Inferior parietal cortex (tissue), 1 donor: ENCODE measurements at regions not wholly inside any gene's neighbourhood (a gene's known extent, or its start where the extent isn't known, plus 50 kb on each side); places are given as distances from the start of the nearest gene placed in this dataset.
"Not testable (repeated sequence)": the region's sequence is repeated elsewhere in the genome, so short reads cannot be mapped to it uniquely, and the experiment has no call there.

Experiments
- DNase-seq: peaks from one replicate; pipeline ENCODE4 v3.0.0-alpha.2; 2016; ENCODE audit errors: extremely low spot score

DNA sequence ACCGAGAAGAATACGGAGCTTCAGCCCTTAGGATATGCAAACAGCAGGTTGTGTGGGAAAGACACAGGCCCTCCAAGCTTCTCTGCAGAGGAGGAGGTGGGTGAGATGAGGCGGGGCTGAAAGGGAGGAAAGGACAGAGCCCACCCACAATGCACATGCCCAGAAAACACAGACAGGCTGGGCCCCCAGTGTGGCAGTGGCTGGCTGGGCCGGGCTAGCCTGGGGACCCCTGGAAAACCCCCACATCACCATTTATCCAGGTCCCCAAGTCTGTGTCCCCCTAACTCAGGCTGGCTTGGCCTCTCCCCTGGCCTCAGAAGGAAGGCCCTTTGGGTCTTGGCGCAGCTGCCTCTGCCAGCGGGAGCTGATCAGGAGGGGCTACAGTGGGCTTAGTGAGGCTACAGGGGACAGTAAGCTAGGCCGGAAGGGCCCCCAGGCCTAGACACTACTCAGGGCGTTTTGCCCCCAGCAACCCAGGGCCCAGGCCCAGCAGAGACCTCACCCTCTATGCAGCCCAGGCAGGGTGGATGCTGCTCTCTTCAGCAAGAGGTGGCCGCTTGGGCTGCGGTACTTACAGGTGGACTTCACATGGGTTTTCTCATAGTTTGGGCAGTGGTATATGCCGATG is 119.5 kb downstream of the TUBA3C start:
- no peak for DNase-seq

DNA sequence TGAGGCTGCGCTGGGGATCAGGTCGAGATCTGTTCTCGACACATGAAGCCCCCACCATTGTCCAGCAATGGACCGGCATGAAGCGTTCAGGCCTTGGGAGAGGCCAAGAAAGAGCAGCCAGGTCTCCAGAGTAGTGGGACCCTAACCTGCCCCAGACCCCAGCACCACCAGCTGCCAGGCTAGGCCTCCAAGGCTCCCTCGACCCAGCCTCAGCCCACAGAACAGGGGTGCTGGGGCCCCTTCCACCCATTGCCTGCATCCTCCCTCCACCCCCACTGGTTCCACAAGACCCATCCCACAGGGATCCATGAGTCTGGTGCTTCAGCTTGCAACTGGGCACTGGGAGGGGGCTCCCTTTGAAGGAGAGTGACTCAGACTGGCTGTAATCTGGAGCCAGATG is 120.3 kb downstream of the TUBA3C start:
- no peak for DNase-seq

DNA sequence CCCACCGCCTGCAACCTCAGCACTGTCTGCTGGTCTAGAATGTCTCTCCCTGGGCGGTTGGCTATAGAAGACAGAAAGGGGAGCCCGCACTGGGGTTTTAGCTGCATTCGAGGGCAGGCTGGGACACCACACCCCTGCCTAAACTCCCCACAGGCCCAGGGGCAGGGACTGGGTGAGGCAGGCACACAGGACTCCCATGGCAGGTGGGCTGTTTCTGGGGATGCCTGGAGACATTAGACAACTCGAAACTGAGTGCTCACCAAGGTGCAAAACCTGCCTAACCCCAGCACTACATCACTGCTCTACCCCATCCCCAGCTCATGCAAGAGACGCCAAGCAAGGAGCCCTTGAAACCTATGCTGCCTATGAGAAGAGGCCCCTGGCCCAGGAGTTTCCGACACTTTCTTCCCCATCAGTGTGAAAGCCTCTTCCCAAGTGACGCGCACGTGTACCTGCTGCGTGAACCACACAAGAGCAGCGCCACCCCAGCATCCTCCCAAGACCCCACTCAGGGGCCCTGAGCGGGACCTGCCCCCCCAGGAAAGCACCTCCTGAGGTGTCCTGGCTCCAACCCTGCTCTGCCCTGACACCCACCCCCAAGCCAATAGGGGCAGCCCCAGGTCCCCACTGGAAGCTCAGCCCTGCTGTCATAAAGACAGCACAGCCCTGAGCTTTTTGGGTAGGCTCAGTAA is 121.2 kb downstream of the TUBA3C start:
- no peak for DNase-seq

GRCh38 chr13:19059016-19059780 is 122.4 kb downstream of the TUBA3C start:
- no peak for DNase-seq

DNA sequence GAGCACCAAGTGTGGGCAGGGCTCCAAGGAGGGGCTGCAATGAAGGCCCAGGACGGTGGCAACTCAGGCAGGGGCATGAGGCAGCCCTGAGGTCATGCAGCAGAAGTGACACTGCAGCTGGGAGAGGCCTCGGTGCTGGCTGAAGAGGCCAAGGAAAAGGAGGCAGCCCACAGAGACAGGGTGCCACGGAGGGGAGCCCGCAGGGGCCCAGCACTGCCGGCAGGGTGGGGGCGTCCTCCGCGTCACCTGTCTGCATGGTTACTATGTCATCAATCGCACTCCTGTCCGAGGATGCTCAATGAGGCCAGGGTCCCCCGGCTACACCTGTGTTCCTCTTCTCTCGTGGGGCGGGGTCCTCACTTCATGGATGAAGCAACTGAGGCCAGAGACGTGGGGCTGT is 123.1 kb downstream of the TUBA3C start:
- no peak for DNase-seq

GRCh38 chr13:19057588-19058340 is 123.9 kb downstream of the TUBA3C start:
- DNase-seq, result no peak

DNA sequence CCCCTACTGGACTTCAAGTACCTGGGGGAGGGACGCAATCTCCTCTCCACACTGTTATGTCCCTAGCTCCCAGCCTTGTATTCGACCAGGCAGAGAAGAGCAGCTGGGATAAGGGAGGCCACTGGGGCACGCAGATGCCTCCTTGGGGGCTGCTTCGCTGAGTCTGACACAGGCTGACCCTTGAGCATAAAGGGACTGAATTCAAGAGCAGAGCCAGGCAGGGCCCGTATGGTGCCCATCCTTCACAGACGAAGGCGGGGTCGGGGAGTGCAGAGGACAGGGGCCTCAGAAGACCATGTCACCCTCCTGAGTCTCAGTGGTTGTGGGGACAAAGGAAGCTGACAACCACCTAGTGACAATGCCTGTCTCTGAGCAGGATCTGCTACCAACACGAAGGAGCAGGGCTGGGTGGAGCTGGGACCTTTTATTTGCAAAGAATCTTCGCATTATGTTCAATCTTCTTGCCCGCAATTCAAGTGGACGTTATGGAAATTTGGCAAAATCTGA is 124.6 kb downstream of the TUBA3C start:
- no peak for DNase-seq

DNA sequence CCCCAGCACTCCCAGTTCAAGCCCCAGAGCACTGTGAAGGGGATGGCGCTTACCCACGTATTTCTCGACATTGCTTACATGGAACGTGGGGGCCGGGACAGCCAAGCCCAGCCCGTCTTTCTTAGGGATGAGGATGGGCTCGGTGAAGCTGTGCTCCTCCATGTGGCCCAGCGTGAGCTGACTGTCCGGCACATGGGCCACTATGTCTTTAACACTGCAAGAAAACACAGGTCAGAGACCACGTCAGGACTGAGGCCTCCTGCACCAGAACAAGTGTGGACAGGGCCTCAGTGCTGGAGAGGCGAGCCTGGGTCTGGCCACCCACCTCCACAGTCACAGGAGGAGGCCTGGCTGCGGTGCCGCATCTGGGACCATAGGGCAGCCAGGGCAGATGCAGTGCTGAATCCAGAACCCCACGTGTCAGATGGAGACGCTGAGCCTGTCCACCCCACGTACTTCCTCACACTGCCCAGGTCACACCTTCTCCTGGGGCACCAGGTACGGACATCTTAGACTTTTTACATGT is 125.2 kb downstream of the TUBA3C start:
- no peak for DNase-seq

- DNase-seq, result no peak
Observed at GRCh38 chr13:19055611-19056010, 126.0 kb downstream of the TUBA3C start.

DNA sequence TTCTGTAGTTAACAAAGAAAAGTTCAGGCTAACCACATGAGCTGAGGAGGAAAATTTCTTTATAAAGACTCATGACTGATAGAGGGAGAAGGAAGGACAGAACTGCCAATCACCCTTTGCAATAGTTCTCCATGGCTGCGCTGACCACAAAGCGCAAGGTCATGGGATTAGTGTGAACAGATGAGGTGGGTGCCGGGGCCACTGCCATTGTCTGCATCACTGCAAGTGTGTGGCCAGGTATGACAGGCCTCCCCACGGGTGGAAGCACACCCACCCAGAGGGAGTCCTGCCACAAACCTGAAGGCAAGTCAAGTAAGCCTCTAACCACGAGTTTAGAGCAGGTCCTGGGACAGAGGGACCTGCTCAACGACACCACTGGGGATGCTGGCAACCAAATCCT is 128.1 kb downstream of the TUBA3C start:
- DNase-seq, result no peak

- DNase-seq, result no peak
Observed at GRCh38 chr13:19052931-19053330, 128.7 kb downstream of the TUBA3C start.

- no peak for DNase-seq
Observed at GRCh38 chr13:19052180-19052579, 129.4 kb downstream of the TUBA3C start.

GRCh38 chr13:19050901-19051300 is 130.7 kb downstream of the TUBA3C start:
- DNase-seq, result no peak

DNA sequence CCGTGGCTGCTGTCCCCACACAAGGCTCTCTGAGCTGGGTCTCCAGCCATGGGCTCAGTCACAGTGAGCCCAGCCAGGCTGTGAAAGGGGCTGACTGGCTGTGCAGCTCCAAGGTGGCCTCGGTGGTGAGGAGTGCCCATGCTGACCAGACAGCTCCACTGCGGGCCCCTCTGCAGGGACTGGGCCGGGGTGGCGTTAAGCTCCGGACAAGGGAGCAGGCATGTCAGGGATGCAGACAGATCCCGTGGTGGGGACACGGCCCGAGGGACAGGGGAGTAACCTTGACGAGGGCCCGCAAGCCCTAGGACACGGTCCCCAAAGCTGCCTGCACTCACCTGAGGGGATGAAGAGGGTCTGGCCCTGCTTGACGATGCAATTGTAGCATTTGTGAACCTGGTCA is 132.0 kb downstream of the TUBA3C start:
- not testable (repeated sequence) for DNase-seq

- DNase-seq, result no peak
Observed at GRCh38 chr13:19048381-19048780, 133.2 kb downstream of the TUBA3C start.

DNA sequence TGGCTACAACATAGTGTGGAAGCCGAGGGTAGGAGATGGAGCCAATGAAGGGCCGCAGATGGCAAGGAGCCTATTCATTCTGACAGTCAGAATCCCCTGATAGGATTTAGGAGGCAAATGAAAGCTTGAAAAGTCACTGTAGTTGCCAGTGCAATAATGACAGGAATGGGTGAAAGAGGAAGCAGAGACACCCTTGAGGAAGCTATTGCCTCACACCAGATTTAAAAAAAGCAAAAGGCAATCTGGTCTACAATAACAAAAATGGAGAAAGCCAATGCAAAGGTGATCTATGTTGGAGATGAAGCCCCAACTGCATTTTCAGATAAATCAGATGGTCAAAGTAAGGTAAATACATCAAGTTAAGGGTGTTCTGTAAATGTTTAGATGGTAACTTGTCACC is 158.5 kb downstream of the TUBA3C start:
- DNase-seq, result no peak

GRCh38 chr13:19020988-19021387 is 160.6 kb downstream of the TUBA3C start:
- DNase-seq, result no peak

- DNase-seq, result no peak
Observed at GRCh38 chr13:18998389-18998788, 183.2 kb downstream of the TUBA3C start.

- DNase-seq, result no peak
Observed at GRCh38 chr13:18996627-18997051, 185.0 kb downstream of the TUBA3C start.

GRCh38 chr13:18996221-18996620 is 185.4 kb downstream of the TUBA3C start:
- DNase-seq, result no peak

GRCh38 chr13:18995259-18995873 is 186.3 kb downstream of the TUBA3C start:
- no peak for DNase-seq
